Bronchial epithelial cell (primary cell): ENCODE measurements at regions not wholly inside any gene's neighbourhood (a gene's known extent, or its start where the extent isn't known, plus 50 kb on each side); places are given as distances from the start of the nearest gene placed in this dataset.

Experiments
- DNase-seq: peaks from one replicate; pipeline ENCODE4 v3.0.0-alpha.2; 2010; ENCODE audit warnings: low read depth
- FAIRE-seq: peaks from 2 replicates; lab custom pipeline; 2011; peaks lifted over from hg19 to GRCh38; lab: Jason Lieb, UNC
- H3K27me3 ChIP-seq: 2 replicates; pipeline ENCODE4 v1.5.1; 2011; ENCODE audit warnings: low read length; ENCODE audit not compliant: control insufficient read depth, insufficient read depth
- H3K36me3 ChIP-seq: 2 replicates; pipeline ENCODE4 v1.5.1; 2011; ENCODE audit warnings: low read length; ENCODE audit not compliant: control insufficient read depth, insufficient read depth
- H3K4me3 ChIP-seq: 2 replicates; pipeline ENCODE4 v1.5.1; 2011; ENCODE audit warnings: mild to moderate bottlenecking, low read depth, low read length, control low read depth
- TF ChIP-seq, protein P1 (sequence below): IDR thresholded peaks from 2 replicates; pipeline ENCODE4 v1.5.1; 2011; ENCODE audit warnings: mild to moderate bottlenecking, moderate library complexity, low read length, control low read depth, inconsistent platforms; ENCODE audit not compliant: insufficient read depth, severe bottlenecking

DNA sequence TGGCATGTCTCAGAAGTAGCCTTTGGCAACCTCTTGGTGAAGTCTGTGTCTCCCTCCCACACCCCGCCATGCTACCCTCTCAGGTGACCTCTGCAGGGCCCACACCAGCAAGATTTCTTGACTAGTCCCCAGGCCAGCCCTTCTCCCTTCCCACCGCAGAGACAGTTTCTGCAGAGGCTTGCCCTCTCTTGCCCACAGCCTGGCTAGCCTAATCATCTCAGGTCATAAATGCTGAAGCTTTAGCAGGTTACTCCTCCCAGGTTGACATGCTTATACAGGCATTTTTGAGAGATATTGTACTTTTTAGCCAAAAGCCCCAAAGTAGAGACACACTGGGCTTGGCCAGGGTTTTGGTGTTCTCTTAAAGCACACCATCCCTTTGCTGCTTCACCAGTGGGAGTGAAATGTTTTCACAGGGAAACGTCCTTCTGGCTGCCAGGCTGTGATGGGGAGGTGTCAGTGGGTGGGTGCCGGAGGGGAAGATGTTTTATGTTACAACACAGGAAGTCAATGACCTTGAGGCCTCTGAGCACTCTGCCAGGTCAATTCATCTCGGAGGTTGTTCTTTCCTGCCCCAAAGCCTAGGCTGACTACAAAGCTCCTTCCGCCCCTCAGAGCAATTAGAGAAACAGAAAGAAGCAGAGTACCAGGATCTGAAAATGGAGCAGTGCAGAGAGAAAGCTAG lies 58.5 kb downstream of the STYXL2 start:
- Histone ChIP-seq H3K36me3 (no peaks in the 10 kb centered on the region), H3K27me3 (no peaks in the 10 kb centered on the region), H3K4me3 (no peak overlapping the region)
- TF ChIP-seq, protein P1, sequence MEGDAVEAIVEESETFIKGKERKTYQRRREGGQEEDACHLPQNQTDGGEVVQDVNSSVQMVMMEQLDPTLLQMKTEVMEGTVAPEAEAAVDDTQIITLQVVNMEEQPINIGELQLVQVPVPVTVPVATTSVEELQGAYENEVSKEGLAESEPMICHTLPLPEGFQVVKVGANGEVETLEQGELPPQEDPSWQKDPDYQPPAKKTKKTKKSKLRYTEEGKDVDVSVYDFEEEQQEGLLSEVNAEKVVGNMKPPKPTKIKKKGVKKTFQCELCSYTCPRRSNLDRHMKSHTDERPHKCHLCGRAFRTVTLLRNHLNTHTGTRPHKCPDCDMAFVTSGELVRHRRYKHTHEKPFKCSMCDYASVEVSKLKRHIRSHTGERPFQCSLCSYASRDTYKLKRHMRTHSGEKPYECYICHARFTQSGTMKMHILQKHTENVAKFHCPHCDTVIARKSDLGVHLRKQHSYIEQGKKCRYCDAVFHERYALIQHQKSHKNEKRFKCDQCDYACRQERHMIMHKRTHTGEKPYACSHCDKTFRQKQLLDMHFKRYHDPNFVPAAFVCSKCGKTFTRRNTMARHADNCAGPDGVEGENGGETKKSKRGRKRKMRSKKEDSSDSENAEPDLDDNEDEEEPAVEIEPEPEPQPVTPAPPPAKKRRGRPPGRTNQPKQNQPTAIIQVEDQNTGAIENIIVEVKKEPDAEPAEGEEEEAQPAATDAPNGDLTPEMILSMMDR = no peak
- DNase-seq = peak; percentile 67
- no peak for FAIRE-seq

DNA sequence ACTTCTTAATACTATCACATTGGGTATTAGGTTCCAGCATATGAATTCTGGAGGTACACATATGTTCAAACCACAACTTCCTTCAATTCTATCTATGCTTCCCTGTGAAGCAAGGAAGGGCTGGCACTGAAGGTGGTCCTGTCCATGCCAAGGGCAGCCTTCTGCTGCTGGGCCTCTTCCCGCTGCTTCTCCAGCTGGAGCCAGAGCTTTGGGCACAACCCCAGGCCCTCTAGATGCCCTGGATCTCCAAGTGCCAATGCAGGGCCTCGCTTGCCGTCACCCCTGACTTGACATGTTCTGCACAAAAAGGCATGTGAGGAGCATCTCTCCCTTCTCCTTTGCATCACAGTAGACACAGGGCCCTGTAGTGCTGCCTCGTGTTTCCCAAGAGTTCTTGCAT lies 62.6 kb downstream of the STYXL2 start:
- no peak for DNase-seq
- Histone ChIP-seq H3K4me3 (no peak overlapping the region), H3K27me3 (no peaks in the 10 kb centered on the region), H3K36me3 (no peaks in the 10 kb centered on the region)
- TF ChIP-seq, protein P1 = no peak
- no peak for FAIRE-seq

DNA sequence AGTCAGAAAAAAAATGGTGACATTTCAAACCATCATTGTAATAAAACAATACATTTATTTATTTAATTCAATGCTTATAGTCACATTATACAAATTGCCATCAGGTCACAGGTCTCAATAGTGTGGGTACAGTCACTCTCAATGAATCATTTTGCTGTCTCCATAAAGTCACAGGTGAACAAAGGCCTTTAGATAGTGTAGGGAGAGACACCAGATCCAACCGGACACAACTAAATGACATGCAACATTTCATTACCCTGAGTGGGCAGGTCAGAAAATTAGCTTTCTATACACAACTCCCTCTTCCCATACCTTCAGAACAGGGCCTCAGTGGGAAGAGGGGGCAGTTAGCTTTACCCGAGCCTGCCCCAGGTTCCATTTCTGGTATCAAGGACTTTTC lies 63.2 kb downstream of the STYXL2 start:
- DNase-seq = no peak
- TF ChIP-seq, protein P1 = no peak
- FAIRE-seq = no peak

DNA sequence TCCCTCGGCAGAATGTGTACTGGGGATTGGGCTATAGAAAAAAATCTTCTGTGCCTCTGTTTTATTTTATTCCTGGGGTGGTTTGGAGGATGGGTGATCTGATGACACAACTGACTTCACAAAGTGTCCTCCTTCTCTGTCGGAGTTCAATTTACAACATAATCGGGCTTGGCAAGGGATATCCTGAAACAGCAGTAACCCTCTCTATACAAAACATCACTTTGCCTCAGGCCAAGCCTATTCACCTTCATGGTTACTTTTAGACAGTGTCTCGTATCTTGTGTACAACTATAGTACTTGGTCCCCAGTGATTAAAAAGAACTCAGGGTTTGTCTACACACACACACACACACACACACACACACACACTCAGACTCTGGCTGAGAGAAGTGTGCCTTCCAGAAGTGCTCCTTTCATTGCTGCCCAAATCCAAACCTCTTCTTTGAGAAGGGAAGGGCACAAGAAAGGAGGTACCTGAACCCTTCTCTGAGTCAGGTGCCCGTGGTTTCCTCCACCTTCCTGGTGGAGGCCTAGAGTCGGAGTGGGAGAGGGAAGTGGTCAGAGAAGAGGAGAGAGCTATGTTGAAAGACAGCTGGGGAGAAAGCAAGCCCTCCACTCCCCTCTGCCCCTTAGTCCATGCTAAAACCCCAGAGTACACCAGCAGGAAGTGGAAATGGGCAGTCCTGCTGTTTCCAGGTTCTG lies 62.4 kb upstream of the POU2F1 start:
- Histone ChIP-seq H3K36me3 (no peaks in the 10 kb centered on the region), H3K27me3 (no peaks in the 10 kb centered on the region), H3K4me3 (no peak overlapping the region)
- DNase-seq (no peak), FAIRE-seq (no peak)
- TF ChIP-seq, protein P1 = no peak

More for the DNA sequence above, 63.2 kb downstream of the STYXL2 start:
- H3K27me3 ChIP-seq = no peaks in the 10 kb centered on the region
- H3K4me3 ChIP-seq = no peak overlapping the region
- H3K36me3 ChIP-seq = no peaks in the 10 kb centered on the region

DNA sequence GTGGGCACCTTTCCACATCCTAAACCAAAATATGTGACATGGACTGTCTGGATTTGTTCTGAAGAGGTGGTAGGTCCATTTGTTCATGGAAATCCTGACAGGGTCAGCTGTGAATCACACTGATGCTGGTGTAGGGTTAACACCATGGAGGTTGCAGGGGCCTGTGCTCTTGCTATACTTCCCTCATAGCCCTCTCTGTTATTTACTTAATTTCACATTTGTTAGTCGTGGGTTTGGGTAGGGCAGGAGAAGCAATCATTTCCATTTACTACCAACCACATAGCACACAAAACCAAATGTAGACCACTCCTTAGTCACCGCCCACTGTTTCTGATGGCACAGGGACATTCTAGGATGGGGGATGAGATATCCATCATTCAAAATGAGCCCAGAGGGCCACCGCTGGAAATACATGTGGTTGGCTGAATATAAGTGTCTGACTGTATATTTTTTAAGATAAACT lies 61.8 kb upstream of the POU2F1 start:
- Histone ChIP-seq H3K36me3 (no peaks in the 10 kb centered on the region), H3K27me3 (no peaks in the 10 kb centered on the region), H3K4me3 (no peak overlapping the region)
- DNase-seq (no peak), FAIRE-seq (no peak)
- TF ChIP-seq, protein P1 = no peak
